Panc1 (cell line): ENCODE measurements at regions not wholly inside any gene's neighbourhood (a gene's known extent, or its start where the extent isn't known, plus 50 kb on each side); places are given as distances from the start of the nearest gene placed in this dataset.

ENCODE experiments used
- ATAC-seq: fragments of 200-7000 bp; cut with Tn5 transposase; 2 replicates; pipeline ENCODE4 v1.9.1; 2020; ENCODE audit warnings: mild to moderate bottlenecking, moderate library complexity
- BruUV-seq: library from RNA; stranded (reverse); fragments of 400-500 nt; replicated peaks from 2 replicates; lab custom pipeline; 2021; lab: Mats Ljungman, UMichigan
- CTCF ChIA-PET: fragments of 300-600 bp; sonication (Branson Sonifier 250); formaldehyde crosslinking; loops from one replicate; lab custom pipeline; 2022; ENCODE audit warnings: antibody characterized with exemption; lab: Charles Lee
- POLR2A ChIA-PET: fragments of 300-600 bp; sonication (Branson Sonifier 250); formaldehyde crosslinking; loops from one replicate; lab custom pipeline; 2022; ENCODE audit warnings: antibody characterized with exemption; lab: Charles Lee
- DNase-seq: peaks from one replicate; pipeline ENCODE4 v3.0.0-alpha.2; 2010; ENCODE audit warnings: low read depth, low spot score
- H3K27ac ChIP-seq: 2 replicates; pipeline ENCODE4 v1.5.1; 2011; ENCODE audit warnings: mild to moderate bottlenecking, low read length, inconsistent platforms
- H3K27me3 ChIP-seq: fragments of 200-500 bp; sonication (Bioruptor generic); 2 replicates; pipeline ENCODE4 v1.6.0; 2014; ENCODE audit warnings: low read length, inconsistent platforms; ENCODE audit not compliant: control insufficient read depth, insufficient read depth
- H3K36me3 ChIP-seq: fragments of 200-500 bp; sonication (Bioruptor generic); 2 replicates; pipeline ENCODE4 v1.5.1; 2014; ENCODE audit warnings: inconsistent platforms, mild to moderate bottlenecking, low read length, moderate library complexity; ENCODE audit not compliant: control insufficient read depth, insufficient read depth
- H3K4me1 ChIP-seq: 2 replicates; pipeline ENCODE4 v1.5.1; 2011; ENCODE audit warnings: inconsistent platforms, mild to moderate bottlenecking, low read length, moderate library complexity; ENCODE audit not compliant: control insufficient read depth, insufficient read depth
- H3K4me3 ChIP-seq, 2 experiments: 2 replicates each; pipeline ENCODE4 v1.5.1; 2011 to 2012; ENCODE audit warnings: low read depth in 2 of 2, low read length in 2 of 2, mild to moderate bottlenecking in 2 of 2, inconsistent platforms in 1 of 2, moderate library complexity in 1 of 2
- H3K9me3 ChIP-seq: fragments of 200-500 bp; sonication (Bioruptor generic); 2 replicates; pipeline ENCODE4 v1.5.1; 2014; ENCODE audit warnings: low read depth, mild to moderate bottlenecking, inconsistent platforms, low read length, moderate library complexity; ENCODE audit not compliant: control insufficient read depth, insufficient read depth
- POLR2AphosphoS5 ChIP-seq: IDR thresholded peaks from 2 replicates; pipeline ENCODE4 v1.6.1; 2012; ENCODE audit warnings: mild to moderate bottlenecking, low read depth, low read length, moderate library complexity
- REST ChIP-seq, 2 experiments: IDR thresholded peaks; 2 replicates each; pipeline ENCODE4 v1.6.1; 2011 to 2012; ENCODE audit warnings: low read depth in 2 of 2, control low read depth in 1 of 2, low read length in 1 of 2, mild to moderate bottlenecking in 1 of 2, moderate library complexity in 1 of 2; ENCODE audit not compliant: insufficient read depth in 1 of 2
- SIN3A ChIP-seq: IDR thresholded peaks from 2 replicates; pipeline ENCODE4 v1.6.1; 2012; ENCODE audit warnings: low read depth, mild to moderate bottlenecking, low read length, moderate library complexity, borderline replicate concordance; ENCODE audit not compliant: insufficient read depth
- TCF7L2 ChIP-seq: IDR thresholded peaks from 2 replicates; pipeline ENCODE4 v1.6.1; 2011; ENCODE audit warnings: mild to moderate bottlenecking, low read depth, low read length, inconsistent platforms
- in situ Hi-C: cut with HindIII; loops from 2 replicates; pipeline ENCODE4 v1.10.0; 2016; ENCODE audit warnings: low sequenced_read_pairs, low pct_unique_long_range_greater_than_20kb
- intact Hi-C: fragments of 100-400 bp; cut with micrococcal nuclease; formaldehyde crosslinking; loops from one replicate; pipeline ENCODE4 v1.10.0; 2022; ENCODE audit not compliant: unreplicated experiment
- TF ChIP-seq, protein P1 (sequence below): fragments of 450-650 bp; IDR thresholded peaks from 2 replicates; pipeline ENCODE4 v1.5.1; 2017; ENCODE audit warnings: mild to moderate bottlenecking

DNA sequence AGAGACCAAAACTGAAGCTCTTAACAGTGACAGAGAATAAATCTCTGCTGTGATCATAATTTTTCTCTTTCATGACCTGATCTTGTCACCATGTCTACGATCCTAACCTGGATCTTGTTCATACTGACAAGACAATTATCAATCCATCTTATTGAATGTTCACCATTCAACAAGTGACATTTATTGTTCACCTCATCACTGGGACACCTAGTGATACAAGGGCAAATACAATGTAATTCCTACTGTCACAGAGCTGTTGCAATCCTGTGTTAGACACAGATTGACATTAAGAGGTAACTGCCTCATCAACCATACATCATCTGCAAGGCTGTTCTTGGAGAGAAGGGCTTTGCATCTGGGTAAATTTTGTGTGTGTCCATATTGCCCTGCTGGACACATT, 942.4 kb upstream of the PRR20A start:
- no peak for DNase-seq
- ATAC-seq, result no peak
- intact Hi-C loops, result no loop called here
- CTCF ChIA-PET, result no interaction called here
- Histone ChIP-seq H3K4me1 (no peaks in the 10 kb centered on the region), H3K27ac (no peak overlapping the region), H3K36me3 (no peaks in the 10 kb centered on the region), H3K27me3 (no peaks in the 10 kb centered on the region), H3K4me3 (no peak overlapping the region), H3K9me3 (no peaks in the 10 kb centered on the region)
- BruUV-seq, result no TSS peak
- no peak for TF ChIP-seq SIN3A
- no peak for TF ChIP-seq REST (IDR thresholded peaks at IDR 0.05; ENCODE audit: insufficient read depth in 1 of 2, low read depth in 2 of 2, low read length in 1 of 2)
- TF ChIP-seq TCF7L2, result no peak
- in situ Hi-C loops, result no loop called here
- POLR2A ChIA-PET, result no interaction called here

- intact Hi-C loops (no loop called here), in situ Hi-C loops (no loop called here)
- ChIA-PET POLR2A (no interaction called here), CTCF (no interaction called here)
- Histone ChIP-seq H3K9me3 (no peaks in the 10 kb centered on the region), H3K27me3 (no peaks in the 10 kb centered on the region), H3K27ac (no peak overlapping the region), H3K4me3 (no peak overlapping the region), H3K36me3 (no peaks in the 10 kb centered on the region), H3K4me1 (no peaks in the 10 kb centered on the region)
- BruUV-seq, result no TSS peak
- ATAC-seq, result no peak
- no peak for DNase-seq
- no peak for TF ChIP-seq SIN3A
- no peak for TF ChIP-seq REST (IDR thresholded peaks at IDR 0.05; ENCODE audit: insufficient read depth in 1 of 2, low read depth in 2 of 2, low read length in 1 of 2)
- no peak for TF ChIP-seq TCF7L2
- TF ChIP-seq POLR2AphosphoS5, result no peak
- TF ChIP-seq, protein P1, sequence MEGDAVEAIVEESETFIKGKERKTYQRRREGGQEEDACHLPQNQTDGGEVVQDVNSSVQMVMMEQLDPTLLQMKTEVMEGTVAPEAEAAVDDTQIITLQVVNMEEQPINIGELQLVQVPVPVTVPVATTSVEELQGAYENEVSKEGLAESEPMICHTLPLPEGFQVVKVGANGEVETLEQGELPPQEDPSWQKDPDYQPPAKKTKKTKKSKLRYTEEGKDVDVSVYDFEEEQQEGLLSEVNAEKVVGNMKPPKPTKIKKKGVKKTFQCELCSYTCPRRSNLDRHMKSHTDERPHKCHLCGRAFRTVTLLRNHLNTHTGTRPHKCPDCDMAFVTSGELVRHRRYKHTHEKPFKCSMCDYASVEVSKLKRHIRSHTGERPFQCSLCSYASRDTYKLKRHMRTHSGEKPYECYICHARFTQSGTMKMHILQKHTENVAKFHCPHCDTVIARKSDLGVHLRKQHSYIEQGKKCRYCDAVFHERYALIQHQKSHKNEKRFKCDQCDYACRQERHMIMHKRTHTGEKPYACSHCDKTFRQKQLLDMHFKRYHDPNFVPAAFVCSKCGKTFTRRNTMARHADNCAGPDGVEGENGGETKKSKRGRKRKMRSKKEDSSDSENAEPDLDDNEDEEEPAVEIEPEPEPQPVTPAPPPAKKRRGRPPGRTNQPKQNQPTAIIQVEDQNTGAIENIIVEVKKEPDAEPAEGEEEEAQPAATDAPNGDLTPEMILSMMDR, result no peak
These were observed 938.9 kb upstream of the PRR20A start for GRCh38 chr13:56201834-56202233.
